Lower leg skin (tissue), 3 donors: ENCODE measurements at regions not wholly inside any gene's neighbourhood (a gene's known extent, or its start where the extent isn't known, plus 50 kb on each side); places are given as distances from the start of the nearest gene placed in this dataset.

ENCODE experiments used
- CTCF ChIP-seq, 3 donors: fragments of 450-650 bp; IDR thresholded peaks; one replicate each; pipeline ENCODE4 v1.5.1; 2016; ENCODE audit warnings: antibody characterized with exemption in 3 of 3, mild to moderate bottlenecking in 3 of 3, moderate library complexity in 2 of 3
- POLR2A ChIP-seq, 2 donors: fragments of 450-650 bp; IDR thresholded peaks; one replicate each; pipeline ENCODE4 v1.6.1; 2016 to 2017; ENCODE audit warnings: antibody characterized with exemption in 2 of 2, mild to moderate bottlenecking in 1 of 2, moderate library complexity in 1 of 2

GRCh38 chr9:134532084-134532483, 109.5 kb upstream of the COL5A1 start:
- TF ChIP-seq CTCF (IDR thresholded peaks at IDR 0.05) = no peak
- no peak for TF ChIP-seq POLR2A (IDR thresholded peaks at IDR 0.05)
